ENCODE measurements at regions not wholly inside any gene's neighbourhood (a gene's known extent, or its start where the extent isn't known, plus 50 kb on each side); places are given as distances from the start of the nearest gene placed in this dataset.

- DNase-seq (ENCODE audit: low spot score) = no peak
- TF ChIP-seq CTCF (IDR thresholded peaks at IDR 0.05; ENCODE audit: extremely low read depth, missing control alignments) = no peak
These were observed 91.5 kb upstream of the PDE1C start for GRCh38 chr7:32161708-32162107.

- DNase-seq (ENCODE audit: low spot score) = no peak
- TF ChIP-seq CTCF (IDR thresholded peaks at IDR 0.05; ENCODE audit: extremely low read depth, missing control alignments) = no peak
These were observed 88.8 kb upstream of the PDE1C start for GRCh38 chr7:32158751-32159745.

- TF ChIP-seq CTCF (IDR thresholded peaks at IDR 0.05; ENCODE audit: extremely low read depth, missing control alignments) = no peak
- no peak for DNase-seq (ENCODE audit: low spot score)
These were observed 87.9 kb upstream of the PDE1C start for GRCh38 chr7:32158076-32158475.

- no peak for DNase-seq (ENCODE audit: low spot score)
- no peak for TF ChIP-seq CTCF (IDR thresholded peaks at IDR 0.05; ENCODE audit: extremely low read depth, missing control alignments)
These were observed 85.5 kb upstream of the PDE1C start for GRCh38 chr7:32155712-32156111.

- no peak for DNase-seq (ENCODE audit: low spot score)
- TF ChIP-seq CTCF (IDR thresholded peaks at IDR 0.05; ENCODE audit: extremely low read depth, missing control alignments) = no peak
These were observed 84.6 kb upstream of the PDE1C start for GRCh38 chr7:32154797-32155196.

- DNase-seq (ENCODE audit: low spot score) = no peak
- no peak for TF ChIP-seq CTCF (IDR thresholded peaks at IDR 0.05; ENCODE audit: extremely low read depth, missing control alignments)
These were observed 82.8 kb upstream of the PDE1C start for GRCh38 chr7:32153006-32153405.

- TF ChIP-seq CTCF (IDR thresholded peaks at IDR 0.05; ENCODE audit: extremely low read depth, missing control alignments) = no peak
- DNase-seq (ENCODE audit: low spot score) = no peak
These were observed 82.4 kb upstream of the PDE1C start for GRCh38 chr7:32152576-32152975.

Data from GM20000 (cell line).